WTC11 (cell line): ENCODE measurements at regions not wholly inside any gene's neighbourhood (a gene's known extent, or its start where the extent isn't known, plus 50 kb on each side); places are given as distances from the start of the nearest gene placed in this dataset.

Experiments used
- ATAC-seq: fragments of 200-7000 bp; cut with Tn5 transposase; 2 replicates; pipeline ENCODE4 v1.10.0; 2021; ENCODE audit warnings: mild to moderate bottlenecking, moderate library complexity
- CTCF ChIA-PET: fragments of 300-600 bp; sonication (Branson Sonifier 250); formaldehyde crosslinking; loops from one replicate; lab custom pipeline; 2021; ENCODE audit warnings: antibody characterized with exemption; lab: Charles Lee
- POLR2A ChIA-PET: fragments of 350-600 bp; sonication (Branson Sonifier 250); formaldehyde crosslinking; loops from one replicate; lab custom pipeline; 2021; ENCODE audit warnings: antibody characterized with exemption; lab: Charles Lee
- DNase-seq: peaks from one replicate; pipeline ENCODE4 v3.0.0; 2021; ENCODE audit warnings: low spot score
- H3K27ac Mint-ChIP-seq: 2 replicates; pipeline ENCODE4 v1.8.0; 2021; ENCODE audit warnings: mixed read lengths
- H3K27me3 Mint-ChIP-seq: 2 replicates; pipeline ENCODE4 v1.8.0; 2021; ENCODE audit warnings: low read depth, mild to moderate bottlenecking, moderate library complexity, mixed read lengths
- H3K36me3 Mint-ChIP-seq: 2 replicates; pipeline ENCODE4 v1.8.0; 2021; ENCODE audit warnings: mixed read lengths
- H3K4me1 Mint-ChIP-seq: 2 replicates; pipeline ENCODE4 v1.8.0; 2022; ENCODE audit warnings: mixed read lengths
- H3K4me3 Mint-ChIP-seq: 2 replicates; pipeline ENCODE4 v1.8.0; 2021; ENCODE audit warnings: mild to moderate bottlenecking, moderate library complexity, mixed read lengths
- H3K9me3 Mint-ChIP-seq: 2 replicates; pipeline ENCODE4 v1.8.0; 2021; ENCODE audit warnings: mixed read lengths
- CBFB ChIP-seq: sonication (generic); formaldehyde crosslinking; IDR thresholded peaks from 2 replicates; pipeline ENCODE4 v1.8.1; 2022; ENCODE audit warnings: mild to moderate bottlenecking, low read depth, missing genetic modification reagents
- CREB1 ChIP-seq: sonication (generic); formaldehyde crosslinking; IDR thresholded peaks from 2 replicates; pipeline ENCODE4 v1.8.0; 2023; ENCODE audit warnings: mild to moderate bottlenecking, missing genetic modification reagents
- E2F1 ChIP-seq: sonication (generic); formaldehyde crosslinking; IDR thresholded peaks from 2 replicates; pipeline ENCODE4 v1.8.0; 2022; ENCODE audit warnings: mild to moderate bottlenecking, missing genetic modification reagents
- E2F4 ChIP-seq: sonication (generic); formaldehyde crosslinking; IDR thresholded peaks from 2 replicates; pipeline ENCODE4 v1.8.1; 2022; ENCODE audit warnings: low read depth, mild to moderate bottlenecking, moderate library complexity, missing genetic modification reagents, borderline replicate concordance
- FOXJ3 ChIP-seq: sonication (generic); formaldehyde crosslinking; IDR thresholded peaks from 2 replicates; pipeline ENCODE4 v1.9.0; 2021; ENCODE audit warnings: missing genetic modification reagents, mild to moderate bottlenecking, borderline replicate concordance
- FOXP1 ChIP-seq: sonication (generic); formaldehyde crosslinking; IDR thresholded peaks from 2 replicates; pipeline ENCODE4 v1.8.0; 2022; ENCODE audit warnings: missing genetic modification reagents, mild to moderate bottlenecking, moderate library complexity, borderline replicate concordance
- GABPB1 ChIP-seq: sonication (generic); formaldehyde crosslinking; IDR thresholded peaks from 2 replicates; pipeline ENCODE4 v1.8.1; 2023; ENCODE audit warnings: mild to moderate bottlenecking, missing genetic modification reagents
- HMGA2 ChIP-seq: fragments of 250-450 bp; sonication (Bioruptor Pico); IDR thresholded peaks from 2 replicates; pipeline ENCODE4 v1.4.0; 2021; ENCODE audit warnings: mild to moderate bottlenecking, moderate library complexity
- IRF1 ChIP-seq: sonication (generic); formaldehyde crosslinking; IDR thresholded peaks from 2 replicates; pipeline ENCODE4 v1.8.0; 2023; ENCODE audit warnings: missing genetic modification reagents
- JUN ChIP-seq: sonication (generic); formaldehyde crosslinking; IDR thresholded peaks from 2 replicates; pipeline ENCODE4 v1.8.0; 2023; ENCODE audit warnings: mild to moderate bottlenecking, missing genetic modification reagents
- PRRX2 ChIP-seq: fragments of 250-450 bp; sonication (Bioruptor Pico); IDR thresholded peaks from 2 replicates; pipeline ENCODE4 v1.8.0; 2021; ENCODE audit warnings: mild to moderate bottlenecking
- SMAD3 ChIP-seq: sonication (generic); formaldehyde crosslinking; IDR thresholded peaks from 2 replicates; pipeline ENCODE4 v1.8.0; 2022; ENCODE audit warnings: missing genetic modification reagents, mild to moderate bottlenecking, borderline replicate concordance
- SMAD4 ChIP-seq: sonication (generic); formaldehyde crosslinking; IDR thresholded peaks from 2 replicates; pipeline ENCODE4 v1.8.0; 2022; ENCODE audit warnings: mild to moderate bottlenecking, missing genetic modification reagents
- STAT6 ChIP-seq: sonication (generic); formaldehyde crosslinking; conservative IDR thresholded peaks from 2 replicates; pipeline ENCODE4 v1.8.1; 2023; ENCODE audit warnings: mild to moderate bottlenecking, low read depth, missing genetic modification reagents, moderate library complexity
- USF2 ChIP-seq: sonication (generic); formaldehyde crosslinking; IDR thresholded peaks from 2 replicates; pipeline ENCODE4 v1.8.1; 2023; ENCODE audit warnings: mild to moderate bottlenecking, missing genetic modification reagents, moderate library complexity
- ZBTB43 ChIP-seq: sonication (generic); formaldehyde crosslinking; IDR thresholded peaks from 2 replicates; pipeline ENCODE4 v1.8.1; 2023; ENCODE audit warnings: mild to moderate bottlenecking, missing genetic modification reagents
- ZNF281 ChIP-seq: sonication (generic); formaldehyde crosslinking; IDR thresholded peaks from 2 replicates; pipeline ENCODE4 v1.8.0; 2023; ENCODE audit warnings: mild to moderate bottlenecking, missing genetic modification reagents
- ZSCAN18 ChIP-seq: fragments of 250-450 bp; sonication (Bioruptor Pico); IDR thresholded peaks from 2 replicates; pipeline ENCODE4 v2.1.2; 2022; ENCODE audit warnings: mild to moderate bottlenecking, moderate library complexity

- H3K36me3 Mint-ChIP-seq, result no peaks in the 10 kb centered on the region
- no peak for TF ChIP-seq ZSCAN18 (CRISPR knock-in tag)
- no peak for TF ChIP-seq PRRX2 (CRISPR knock-in tag)
- no peak for TF ChIP-seq SMAD4 (CRISPR knock-in tag)
- TF ChIP-seq SMAD3 (CRISPR knock-in tag), result no peak
- no peak for TF ChIP-seq CREB1 (CRISPR knock-in tag)
- TF ChIP-seq ZBTB43 (CRISPR knock-in tag), result no peak
- no peak for TF ChIP-seq IRF1 (CRISPR knock-in tag)
- TF ChIP-seq CBFB, result no peak
- TF ChIP-seq FOXP1 (CRISPR knock-in tag), result no peak
- no peak for TF ChIP-seq STAT6
- no peak for TF ChIP-seq HMGA2 (CRISPR knock-in tag)
- no peak for TF ChIP-seq FOXJ3 (CRISPR knock-in tag)
These were observed 132.9 kb upstream of the MCHR2 start for GRCh38 chr6:100126790-100127484.

GRCh38 chr6:100121854-100122609, 128.0 kb upstream of the MCHR2 start:
- CTCF ChIA-PET, result no interaction called here
- Mint-ChIP-seq H3K27ac (no peak overlapping the region), H3K36me3 (no peaks in the 10 kb centered on the region), H3K4me1 (peaks cover 4% of the 10 kb centered on the region; the same call in 1 of the 2 replicates), H3K9me3 (no peaks in the 10 kb centered on the region), H3K4me3 (no peak overlapping the region), H3K27me3 (no peaks in the 10 kb centered on the region; the same call in 1 of the 2 replicates)
- ATAC-seq, result no peak
- no peak for DNase-seq
- POLR2A ChIA-PET, result no interaction called here
- TF ChIP-seq E2F1 (CRISPR knock-in tag) (no peak), GABPB1 (CRISPR knock-in tag) (no peak), ZNF281 (CRISPR knock-in tag) (no peak), USF2 (CRISPR knock-in tag) (no peak), JUN (CRISPR knock-in tag) (no peak), E2F4 (CRISPR knock-in tag) (no peak)

More at GRCh38 chr6:100126790-100127484, 132.9 kb upstream of the MCHR2 start:
- Mint-ChIP-seq H3K9me3 (peaks cover 10% of the 10 kb centered on the region), H3K4me1 (no peaks in the 10 kb centered on the region), H3K27me3 (no peaks in the 10 kb centered on the region; the same call in 1 of the 2 replicates), H3K27ac (no peak overlapping the region), H3K4me3 (no peak overlapping the region)
- no peak for ATAC-seq
- CTCF ChIA-PET, result interaction anchor here (1.0 to 1.2 kb wide), 2 partner anchors 11 to 156 kb away, joined by 3 to 5 read pairs; no protein-coding TSS in a partner anchor
- POLR2A ChIA-PET, result no interaction called here
- no peak for DNase-seq
